ENCODE measurements at regions not wholly inside any gene's neighbourhood (a gene's known extent, or its start where the extent isn't known, plus 50 kb on each side); places are given as distances from the start of the nearest gene placed in this dataset.

- Histone ChIP-seq H3K27me3 (no peaks in the 10 kb centered on the region), H3K9me3 (no peaks in the 10 kb centered on the region), H3K4me3 (no peak overlapping the region), H3K36me3 (no peaks in the 10 kb centered on the region), H3K27ac (no peak overlapping the region), H3K4me1 (peaks cover 0 to 3% (median 0%) of the 10 kb centered on the region in 4 donors)
- WGBS, 2 donors: 81 to 93% methylated on average over 3 of the region's 3 CpGs
- DNase-seq: no peak
- no peak for ATAC-seq (ENCODE audit: low FRiP score in 2 of 2)
- TF ChIP-seq CTCF (IDR thresholded peaks at IDR 0.05) (no peak), POLR2A (IDR thresholded peaks at IDR 0.05) (no peak), EP300 (IDR thresholded peaks at IDR 0.05) (no peak), POLR2AphosphoS5 (IDR thresholded peaks at IDR 0.05) (no peak)
Measured at GRCh38 chr13:79742923-79743322, 262.0 kb downstream of the NDFIP2 start.

- WGBS, 2 donors: 40 to 49% methylated on average over 6 of the region's 6 CpGs
- H3K36me3 ChIP-seq: no peaks in the 10 kb centered on the region
- TF ChIP-seq CTCF (IDR thresholded peaks at IDR 0.05): no peak
- no peak for TF ChIP-seq POLR2A (IDR thresholded peaks at IDR 0.05)
- TF ChIP-seq EP300 (IDR thresholded peaks at IDR 0.05): no peak
- TF ChIP-seq POLR2AphosphoS5 (IDR thresholded peaks at IDR 0.05): no peak
- no peak overlapping the region for H3K27ac ChIP-seq
- no peak for DNase-seq
- no peak overlapping the region for H3K4me3 ChIP-seq
- H3K9me3 ChIP-seq: no peaks in the 10 kb centered on the region
- H3K27me3 ChIP-seq: no peaks in the 10 kb centered on the region
- peak in 1 of 2 donors; percentile 45 for ATAC-seq (ENCODE audit: low FRiP score in 2 of 2)
- H3K4me1 ChIP-seq: peaks cover 0 to 3% (median 0%) of the 10 kb centered on the region in 4 donors
Measured at GRCh38 chr13:79740991-79741390, 260.0 kb downstream of the NDFIP2 start.

- Histone ChIP-seq H3K9me3 (no peaks in the 10 kb centered on the region), H3K36me3 (no peaks in the 10 kb centered on the region), H3K27ac (no peak overlapping the region), H3K4me3 (no peak overlapping the region), H3K4me1 (peaks cover 0 to 3% (median 0%) of the 10 kb centered on the region in 4 donors), H3K27me3 (no peaks in the 10 kb centered on the region)
- no peak for TF ChIP-seq POLR2AphosphoS5 (IDR thresholded peaks at IDR 0.05)
- TF ChIP-seq CTCF (IDR thresholded peaks at IDR 0.05): no peak
- no peak for TF ChIP-seq POLR2A (IDR thresholded peaks at IDR 0.05)
- TF ChIP-seq EP300 (IDR thresholded peaks at IDR 0.05): no peak
- WGBS, 2 donors: 83 to 100% methylated on average over 1 of the region's 1 CpG
- ATAC-seq (ENCODE audit: low FRiP score in 2 of 2): no peak
- no peak for DNase-seq
Measured at GRCh38 chr13:79736356-79736755, 255.4 kb downstream of the NDFIP2 start.

- Histone ChIP-seq H3K27me3 (no peaks in the 10 kb centered on the region), H3K4me3 (no peak overlapping the region), H3K27ac (no peak overlapping the region), H3K36me3 (no peaks in the 10 kb centered on the region), H3K9me3 (no peaks in the 10 kb centered on the region), H3K4me1 (no peaks in the 10 kb centered on the region)
- TF ChIP-seq CTCF (IDR thresholded peaks at IDR 0.05) (no peak), EP300 (IDR thresholded peaks at IDR 0.05) (no peak), POLR2A (IDR thresholded peaks at IDR 0.05) (no peak), POLR2AphosphoS5 (IDR thresholded peaks at IDR 0.05) (no peak)
- no peak for DNase-seq
- no peak for ATAC-seq (ENCODE audit: low FRiP score in 2 of 2)
Measured at GRCh38 chr13:79735228-79735627, 254.3 kb downstream of the NDFIP2 start.

GRCh38 chr13:79727086-79727485 is 246.1 kb downstream of the NDFIP2 start:
- TF ChIP-seq EP300 (IDR thresholded peaks at IDR 0.05): no peak
- no peak for TF ChIP-seq POLR2AphosphoS5 (IDR thresholded peaks at IDR 0.05)
- TF ChIP-seq CTCF (IDR thresholded peaks at IDR 0.05): no peak
- TF ChIP-seq POLR2A (IDR thresholded peaks at IDR 0.05): no peak
- Histone ChIP-seq H3K9me3 (no peaks in the 10 kb centered on the region), H3K4me1 (peaks cover 0 to 16% (median 0%) of the 10 kb centered on the region in 4 donors), H3K36me3 (no peaks in the 10 kb centered on the region), H3K4me3 (no peak overlapping the region), H3K27ac (no peak overlapping the region), H3K27me3 (no peaks in the 10 kb centered on the region)
- ATAC-seq (ENCODE audit: low FRiP score in 2 of 2) (no peak), DNase-seq (no peak)
